Lower lobe of right lung (tissue), 2 donors: ENCODE measurements at regions not wholly inside any gene's neighbourhood (a gene's known extent, or its start where the extent isn't known, plus 50 kb on each side); places are given as distances from the start of the nearest gene placed in this dataset.
A peak's percentile ranks its signal among the peaks of the same experiment; 100 is the strongest.

Experiments
- ATAC-seq, 2 donors: fragments of 200-7000 bp; cut with Tn5 transposase; one replicate each; pipeline ENCODE4 v1.9.1; 2020 to 2022; ENCODE audit warnings: mild to moderate bottlenecking in 2 of 2, moderate library complexity in 2 of 2
- DNase-seq: peaks from one replicate; pipeline ENCODE4 v3.0.0-alpha.2; 2020
- H3K27ac ChIP-seq: fragments of 200-600 bp; one replicate; pipeline ENCODE4 v1.8.0; 2022
- H3K27me3 ChIP-seq: fragments of 200-600 bp; one replicate; pipeline ENCODE4 v1.8.0; 2022; ENCODE audit warnings: low read depth
- H3K36me3 ChIP-seq: fragments of 200-600 bp; one replicate; pipeline ENCODE4 v1.8.0; 2022; ENCODE audit warnings: mild to moderate bottlenecking
- H3K4me1 ChIP-seq: fragments of 200-600 bp; one replicate; pipeline ENCODE4 v1.8.0; 2022
- H3K4me3 ChIP-seq: fragments of 200-600 bp; one replicate; pipeline ENCODE4 v1.8.0; 2022; ENCODE audit warnings: mild to moderate bottlenecking
- H3K9me3 ChIP-seq: fragments of 200-600 bp; one replicate; pipeline ENCODE4 v1.8.0; 2022
- intact Hi-C: fragments of 100-400 bp; cut with DNase I; formaldehyde crosslinking; loops from one replicate; pipeline ENCODE4 v1.11.0; 2022
- TF ChIP-seq, protein P1 (sequence below): fragments of 200-600 bp; IDR thresholded peaks from one replicate; pipeline ENCODE4 v1.8.0; 2022; ENCODE audit warnings: antibody characterized with exemption, mild to moderate bottlenecking
- donor health status: DM: no; HTN: yes; CAD: no; lungs with severe emphysema.

DNA sequence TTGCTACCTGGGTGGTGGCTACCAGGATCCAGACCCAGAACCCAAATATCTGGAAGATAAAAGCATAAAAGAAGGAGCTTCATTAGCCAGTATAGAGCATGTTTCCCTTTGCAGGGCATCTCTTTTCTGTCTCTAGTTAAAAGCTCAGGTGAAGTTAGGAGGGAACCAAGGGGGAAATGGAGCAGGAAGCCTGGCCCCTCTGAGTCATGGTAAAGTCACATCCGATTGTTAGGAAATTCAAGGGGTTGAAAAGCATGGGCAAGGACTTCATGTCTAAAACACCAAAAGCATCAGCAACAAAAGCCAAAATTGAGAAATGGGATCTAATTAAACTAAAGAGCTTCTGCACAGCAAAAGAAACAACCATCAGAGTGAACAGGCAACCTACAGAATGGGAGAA lies 126.9 kb downstream of the RPIA start:
- intact Hi-C loops = no loop called here
- H3K4me1 ChIP-seq = no peaks in the 10 kb centered on the region
- peaks cover 3% of the 10 kb centered on the region for H3K9me3 ChIP-seq
- no peak overlapping the region for H3K27ac ChIP-seq
- no peak for ATAC-seq
- H3K4me3 ChIP-seq = no peak overlapping the region
- no peak for DNase-seq
- no peaks in the 10 kb centered on the region for H3K27me3 ChIP-seq
- no peaks in the 10 kb centered on the region for H3K36me3 ChIP-seq
- TF ChIP-seq, protein P1, sequence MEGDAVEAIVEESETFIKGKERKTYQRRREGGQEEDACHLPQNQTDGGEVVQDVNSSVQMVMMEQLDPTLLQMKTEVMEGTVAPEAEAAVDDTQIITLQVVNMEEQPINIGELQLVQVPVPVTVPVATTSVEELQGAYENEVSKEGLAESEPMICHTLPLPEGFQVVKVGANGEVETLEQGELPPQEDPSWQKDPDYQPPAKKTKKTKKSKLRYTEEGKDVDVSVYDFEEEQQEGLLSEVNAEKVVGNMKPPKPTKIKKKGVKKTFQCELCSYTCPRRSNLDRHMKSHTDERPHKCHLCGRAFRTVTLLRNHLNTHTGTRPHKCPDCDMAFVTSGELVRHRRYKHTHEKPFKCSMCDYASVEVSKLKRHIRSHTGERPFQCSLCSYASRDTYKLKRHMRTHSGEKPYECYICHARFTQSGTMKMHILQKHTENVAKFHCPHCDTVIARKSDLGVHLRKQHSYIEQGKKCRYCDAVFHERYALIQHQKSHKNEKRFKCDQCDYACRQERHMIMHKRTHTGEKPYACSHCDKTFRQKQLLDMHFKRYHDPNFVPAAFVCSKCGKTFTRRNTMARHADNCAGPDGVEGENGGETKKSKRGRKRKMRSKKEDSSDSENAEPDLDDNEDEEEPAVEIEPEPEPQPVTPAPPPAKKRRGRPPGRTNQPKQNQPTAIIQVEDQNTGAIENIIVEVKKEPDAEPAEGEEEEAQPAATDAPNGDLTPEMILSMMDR = no peak

DNA sequence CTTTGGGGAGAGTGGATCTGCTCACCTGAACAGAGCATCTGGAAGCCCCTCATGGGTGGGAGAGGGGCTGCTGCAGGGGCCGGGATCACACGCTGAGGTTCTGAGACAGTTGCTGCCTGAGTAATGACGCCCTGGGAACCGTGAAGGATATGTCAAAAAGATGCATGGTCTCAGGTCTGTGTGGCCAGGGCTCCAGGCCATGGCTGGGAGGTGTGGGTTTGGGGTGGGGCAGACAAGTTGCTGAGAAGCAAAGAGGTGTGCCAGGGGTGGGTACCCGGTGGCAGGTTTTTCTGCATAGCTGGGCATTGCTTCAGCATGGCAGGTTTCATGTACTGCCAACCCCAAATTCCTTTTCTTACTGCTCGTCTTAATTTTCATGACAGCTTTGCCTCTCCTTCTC lies 133.5 kb downstream of the RPIA start:
- H3K36me3 ChIP-seq = no peaks in the 10 kb centered on the region
- intact Hi-C loops = no loop called here
- H3K27me3 ChIP-seq = no peaks in the 10 kb centered on the region
- TF ChIP-seq, protein P1 = no peak
- H3K9me3 ChIP-seq = no peaks in the 10 kb centered on the region
- H3K4me3 ChIP-seq = no peak overlapping the region
- no peak overlapping the region for H3K27ac ChIP-seq
- ATAC-seq = peak in 1 of 2 donors; percentile 6
- no peak for DNase-seq
- H3K4me1 ChIP-seq = no peaks in the 10 kb centered on the region

DNA sequence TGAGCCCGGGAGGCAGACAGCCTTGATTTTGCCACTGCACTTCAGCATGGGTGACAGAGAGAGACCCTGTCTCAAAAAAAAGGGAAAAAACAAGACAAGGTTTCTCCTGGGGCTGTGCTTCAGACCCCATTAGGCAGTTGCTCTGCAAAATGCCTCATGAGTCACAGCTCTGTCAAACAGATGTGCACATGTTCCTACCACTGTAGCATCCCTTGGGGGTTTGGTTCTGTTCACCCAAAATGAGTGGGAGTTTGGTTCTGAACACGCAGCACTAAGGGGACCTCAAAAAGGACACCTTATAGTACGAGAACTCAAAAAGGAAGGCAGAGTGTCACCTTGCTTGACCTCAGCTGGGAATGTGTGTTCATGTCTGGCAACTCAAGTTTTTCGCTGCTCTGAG lies 134.9 kb downstream of the RPIA start:
- intact Hi-C loops = no loop called here

DNA sequence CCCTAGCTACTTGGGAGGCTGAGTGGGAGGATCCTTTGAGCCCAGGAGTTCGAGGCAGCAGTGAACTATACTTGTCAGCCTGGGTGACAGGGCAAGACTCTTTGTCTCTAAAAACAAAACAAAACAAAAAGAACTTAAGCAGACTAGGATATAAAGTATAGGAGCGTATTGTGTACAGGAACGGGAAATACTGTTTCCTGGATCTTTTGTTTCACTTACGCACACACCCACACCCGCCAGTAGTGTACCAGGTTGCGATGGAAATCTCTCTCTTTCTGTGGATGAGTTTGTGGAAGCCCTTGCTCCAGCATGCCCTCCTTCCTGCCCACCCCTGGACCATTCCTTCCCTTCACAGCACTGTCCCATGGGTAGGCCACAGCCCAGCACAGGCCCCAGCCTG lies 136.3 kb downstream of the RPIA start:
- DNase-seq = no peak
- peak in 1 of 2 donors; percentile 18 for ATAC-seq
- no peaks in the 10 kb centered on the region for H3K4me1 ChIP-seq
- no peaks in the 10 kb centered on the region for H3K36me3 ChIP-seq
- no peak overlapping the region for H3K4me3 ChIP-seq
- no peaks in the 10 kb centered on the region for H3K9me3 ChIP-seq
- H3K27me3 ChIP-seq = no peaks in the 10 kb centered on the region
- TF ChIP-seq, protein P1 = no peak
- intact Hi-C loops = no loop called here
- peak overlapping the region; percentile 43 for H3K27ac ChIP-seq

More for the DNA sequence above, 134.9 kb downstream of the RPIA start:
- Histone ChIP-seq H3K27me3 (no peaks in the 10 kb centered on the region), H3K36me3 (no peaks in the 10 kb centered on the region), H3K4me1 (no peaks in the 10 kb centered on the region), H3K9me3 (no peaks in the 10 kb centered on the region), H3K27ac (no peak overlapping the region), H3K4me3 (no peak overlapping the region)
- DNase-seq = no peak
- no peak for ATAC-seq
- TF ChIP-seq, protein P1 = no peak

DNA sequence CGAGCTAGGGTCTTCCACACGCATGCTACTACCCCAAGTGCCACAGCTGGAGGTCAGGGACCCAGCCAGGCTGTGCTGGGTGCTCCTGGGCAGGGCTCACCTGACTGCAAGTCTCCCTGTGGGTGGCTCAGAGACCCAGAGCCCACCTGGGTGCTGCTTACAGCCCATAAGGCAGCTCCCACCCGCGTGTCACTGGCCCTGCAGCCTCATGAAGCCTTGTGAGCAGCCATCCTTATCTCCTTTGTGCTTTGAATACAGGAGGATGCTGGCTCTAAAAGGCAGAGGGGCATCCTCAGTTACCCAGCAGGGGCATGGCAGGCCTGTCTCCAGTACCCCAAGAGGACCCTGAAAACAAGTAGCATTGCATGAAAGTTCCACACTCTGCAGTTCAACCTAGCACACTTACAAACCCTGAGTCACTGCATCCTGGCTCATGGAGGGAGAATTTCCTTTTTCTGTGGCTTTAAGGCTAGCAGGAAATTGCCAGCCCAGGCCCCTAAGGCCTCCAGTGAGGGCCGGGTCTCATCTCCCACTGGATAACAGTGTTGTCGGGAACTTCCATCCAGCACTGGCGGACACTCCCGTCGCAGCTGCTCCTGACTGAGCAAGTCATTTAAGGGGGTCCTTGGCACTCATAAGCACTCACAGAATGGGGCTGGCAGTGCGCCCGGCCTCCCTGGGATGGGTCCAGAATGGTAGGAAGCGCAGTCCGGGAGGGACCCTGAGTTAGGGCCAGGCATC lies 137.1 kb downstream of the RPIA start:
- TF ChIP-seq, protein P1 = no peak
- intact Hi-C loops = no loop called here
- peak overlapping the region; percentile 43 for H3K27ac ChIP-seq
- no peaks in the 10 kb centered on the region for H3K27me3 ChIP-seq
- no peak overlapping the region for H3K4me3 ChIP-seq
- no peaks in the 10 kb centered on the region for H3K36me3 ChIP-seq
- no peaks in the 10 kb centered on the region for H3K4me1 ChIP-seq
- DNase-seq = peak; percentile 48
- ATAC-seq = peak in 1 of 2 donors; percentile 18
- no peaks in the 10 kb centered on the region for H3K9me3 ChIP-seq
